ENCODE measurements at regions not wholly inside any gene's neighbourhood (a gene's known extent, or its start where the extent isn't known, plus 50 kb on each side); places are given as distances from the start of the nearest gene placed in this dataset.

DNA sequence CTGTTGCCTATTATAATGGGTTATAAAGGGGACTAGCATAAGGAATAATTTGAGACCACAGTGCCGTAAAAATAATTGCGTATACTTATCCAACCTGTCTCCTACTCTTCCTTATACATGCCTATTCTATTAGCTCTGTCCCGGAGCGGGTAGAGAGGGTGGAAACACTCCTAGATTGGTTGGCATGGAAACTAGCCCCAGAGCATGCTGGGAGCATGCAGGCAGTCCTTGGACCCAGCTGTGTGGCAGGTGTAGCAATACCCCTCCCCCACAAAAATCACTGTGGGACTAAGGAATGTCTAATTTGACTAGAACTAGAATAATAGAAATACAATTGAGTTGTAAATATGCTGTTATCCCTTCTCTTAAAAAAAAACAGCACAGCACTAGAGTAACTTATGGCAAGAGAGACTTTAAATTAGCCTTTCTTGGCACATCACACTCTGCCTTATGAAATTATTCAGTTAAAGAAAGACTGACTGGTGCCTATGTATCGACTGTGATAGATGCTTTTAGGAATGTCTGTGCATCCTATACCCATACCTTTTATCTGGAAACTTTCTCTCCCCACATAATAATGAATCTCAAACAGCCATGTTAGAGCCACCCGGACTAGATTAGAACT, 244.0 kb upstream of the DAAM1 start:
- TF ChIP-seq ZFP3 (CRISPR knock-in tag; IDR thresholded peaks at IDR 0.05) (no peak), PATZ1 (CRISPR knock-in tag; IDR thresholded peaks at IDR 0.05; ENCODE audit: borderline replicate concordance) (no peak)
